ENCODE measurements at regions not wholly inside any gene's neighbourhood (a gene's known extent, or its start where the extent isn't known, plus 50 kb on each side); places are given as distances from the start of the nearest gene placed in this dataset.
"Not testable (repeated sequence)": the region's sequence is repeated elsewhere in the genome, so short reads cannot be mapped to it uniquely, and the experiment has no call there.

DNA sequence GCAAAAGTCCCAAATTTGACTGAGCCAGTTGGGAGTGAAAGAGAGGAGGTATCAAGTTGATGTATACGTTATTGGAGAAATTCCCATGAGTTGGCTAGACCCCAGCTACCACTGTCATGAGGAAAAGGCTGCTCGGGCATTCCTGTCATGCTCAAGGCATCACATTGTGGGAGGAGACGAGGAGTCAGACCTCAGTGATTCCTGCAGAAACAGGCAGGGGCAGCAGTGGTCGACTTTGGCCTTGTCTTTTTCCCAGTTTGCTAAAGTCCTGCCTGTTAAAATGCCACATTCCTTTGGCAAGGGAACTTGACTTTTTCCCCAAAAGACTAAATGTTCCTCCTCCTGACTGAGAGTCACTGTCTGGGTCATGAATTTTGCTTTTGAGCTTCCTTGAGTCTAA is 295.5 kb upstream of the HS3ST5 start:
- no peak for DNase-seq
- Histone ChIP-seq H3K4me2 (replicated peaks; ENCODE audit: extremely low read depth, low read length, poor library complexity, severe bottlenecking) (no peak overlapping the region), H4K20me1 (ENCODE audit: insufficient read depth, low read length) (no peaks in the 10 kb centered on the region), H3K27me3 (ENCODE audit: control insufficient read depth in 2 of 2, insufficient read depth in 2 of 2, low read length in 2 of 2) (no peaks in the 10 kb centered on the region), H3K9ac (ENCODE audit: insufficient read depth, low read length, poor library complexity, severe bottlenecking) (no peak overlapping the region), H3K4me1 (ENCODE audit: control insufficient read depth in 1 of 2, insufficient read depth in 2 of 2, low read length in 2 of 2) (no peaks in the 10 kb centered on the region), H3K79me2 (ENCODE audit: insufficient read depth, low read length) (no peaks in the 10 kb centered on the region), H2AFZ (ENCODE audit: insufficient read depth, low read depth, low read length, poor library complexity, severe bottlenecking) (no peak overlapping the region), H3K36me3 (replicated peaks in 1 of 2; ENCODE audit: control insufficient read depth in 1 of 2, insufficient read depth in 2 of 2, low read length in 2 of 2) (no peaks in the 10 kb centered on the region), H3K4me3 (replicated peaks in 1 of 3; ENCODE audit: low read depth in 2 of 3, low read length in 3 of 3) (no peak overlapping the region), H3K9me3 (replicated peaks in 1 of 2; ENCODE audit: control insufficient read depth in 1 of 2, insufficient read depth in 1 of 2, low read length in 2 of 2) (peaks cover 9 to 12% of the 10 kb centered on the region in 2 donors), H3K27ac (ENCODE audit: low read depth in 1 of 2, low read length in 2 of 2) (no peak overlapping the region)
- no peaks in the 10 kb centered on the region for H3K4me1 Mint-ChIP-seq
- WGBS (ENCODE audit: insufficient coverage): 67% methylated on average over 4 of the region's 4 CpGs
- TF ChIP-seq, protein P1, sequence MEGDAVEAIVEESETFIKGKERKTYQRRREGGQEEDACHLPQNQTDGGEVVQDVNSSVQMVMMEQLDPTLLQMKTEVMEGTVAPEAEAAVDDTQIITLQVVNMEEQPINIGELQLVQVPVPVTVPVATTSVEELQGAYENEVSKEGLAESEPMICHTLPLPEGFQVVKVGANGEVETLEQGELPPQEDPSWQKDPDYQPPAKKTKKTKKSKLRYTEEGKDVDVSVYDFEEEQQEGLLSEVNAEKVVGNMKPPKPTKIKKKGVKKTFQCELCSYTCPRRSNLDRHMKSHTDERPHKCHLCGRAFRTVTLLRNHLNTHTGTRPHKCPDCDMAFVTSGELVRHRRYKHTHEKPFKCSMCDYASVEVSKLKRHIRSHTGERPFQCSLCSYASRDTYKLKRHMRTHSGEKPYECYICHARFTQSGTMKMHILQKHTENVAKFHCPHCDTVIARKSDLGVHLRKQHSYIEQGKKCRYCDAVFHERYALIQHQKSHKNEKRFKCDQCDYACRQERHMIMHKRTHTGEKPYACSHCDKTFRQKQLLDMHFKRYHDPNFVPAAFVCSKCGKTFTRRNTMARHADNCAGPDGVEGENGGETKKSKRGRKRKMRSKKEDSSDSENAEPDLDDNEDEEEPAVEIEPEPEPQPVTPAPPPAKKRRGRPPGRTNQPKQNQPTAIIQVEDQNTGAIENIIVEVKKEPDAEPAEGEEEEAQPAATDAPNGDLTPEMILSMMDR (IDR thresholded peaks at IDR 0.05): no peak
- no peak overlapping the region for H3K27ac Mint-ChIP-seq
- intact Hi-C loops (cut with micrococcal nuclease): no loop called here
- H3K27me3 Mint-ChIP-seq (ENCODE audit: low read depth in 3 of 3): no peaks in the 10 kb centered on the region
- no peak overlapping the region for H3K4me3 Mint-ChIP-seq
- H3K36me3 Mint-ChIP-seq: no peaks in the 10 kb centered on the region
- H3K9me3 Mint-ChIP-seq: peaks cover 0 to 6% (median 3%) of the 10 kb centered on the region in 7 donors

GRCh38 chr6:114634016-114634415 is 291.2 kb upstream of the HS3ST5 start:
- Histone ChIP-seq H3K9me3 (replicated peaks in 1 of 2; ENCODE audit: control insufficient read depth in 1 of 2, insufficient read depth in 1 of 2, low read length in 2 of 2) (peaks cover 7 to 12% of the 10 kb centered on the region in 2 donors), H4K20me1 (ENCODE audit: insufficient read depth, low read length) (no peaks in the 10 kb centered on the region), H3K36me3 (replicated peaks in 1 of 2; ENCODE audit: control insufficient read depth in 1 of 2, insufficient read depth in 2 of 2, low read length in 2 of 2) (no peaks in the 10 kb centered on the region), H3K4me2 (replicated peaks; ENCODE audit: extremely low read depth, low read length, poor library complexity, severe bottlenecking) (no peak overlapping the region), H3K9ac (ENCODE audit: insufficient read depth, low read length, poor library complexity, severe bottlenecking) (no peak overlapping the region), H3K27me3 (ENCODE audit: control insufficient read depth in 2 of 2, insufficient read depth in 2 of 2, low read length in 2 of 2) (no peaks in the 10 kb centered on the region), H3K4me3 (replicated peaks in 1 of 3; ENCODE audit: low read depth in 2 of 3, low read length in 3 of 3) (no peak overlapping the region), H3K79me2 (ENCODE audit: insufficient read depth, low read length) (no peaks in the 10 kb centered on the region), H3K4me1 (ENCODE audit: control insufficient read depth in 1 of 2, insufficient read depth in 2 of 2, low read length in 2 of 2) (no peaks in the 10 kb centered on the region), H2AFZ (ENCODE audit: insufficient read depth, low read depth, low read length, poor library complexity, severe bottlenecking) (no peak overlapping the region), H3K27ac (ENCODE audit: low read depth in 1 of 2, low read length in 2 of 2) (no peak overlapping the region)
- Mint-ChIP-seq H3K4me3 (no peak overlapping the region), H3K27ac (no peak overlapping the region), H3K27me3 (ENCODE audit: low read depth in 3 of 3) (no peaks in the 10 kb centered on the region), H3K4me1 (no peaks in the 10 kb centered on the region), H3K36me3 (no peaks in the 10 kb centered on the region), H3K9me3 (peaks cover 0 to 8% (median 5%) of the 10 kb centered on the region in 7 donors)
- TF ChIP-seq, protein P1 (IDR thresholded peaks at IDR 0.05): no peak
- no peak for DNase-seq
- intact Hi-C loops (cut with micrococcal nuclease): no loop called here

GRCh38 chr6:114626226-114626625 is 283.4 kb upstream of the HS3ST5 start:
- H3K27me3 Mint-ChIP-seq (ENCODE audit: low read depth in 3 of 3); H3K27ac ChIP-seq (ENCODE audit: low read depth in 1 of 2, low read length in 2 of 2); H3K4me2 ChIP-seq (replicated peaks; ENCODE audit: extremely low read depth, low read length, poor library complexity, severe bottlenecking); intact Hi-C loops (cut with micrococcal nuclease); H3K4me1 Mint-ChIP-seq; H3K4me3 ChIP-seq (replicated peaks in 1 of 3; ENCODE audit: low read depth in 2 of 3, low read length in 3 of 3); H3K9ac ChIP-seq (ENCODE audit: insufficient read depth, low read length, poor library complexity, severe bottlenecking); H3K27ac Mint-ChIP-seq; DNase-seq; H3K36me3 Mint-ChIP-seq; H3K9me3 ChIP-seq (replicated peaks in 1 of 2; ENCODE audit: control insufficient read depth in 1 of 2, insufficient read depth in 1 of 2, low read length in 2 of 2); H3K4me3 Mint-ChIP-seq; H4K20me1 ChIP-seq (ENCODE audit: insufficient read depth, low read length); H3K79me2 ChIP-seq (ENCODE audit: insufficient read depth, low read length); H3K36me3 ChIP-seq (replicated peaks in 1 of 2; ENCODE audit: control insufficient read depth in 1 of 2, insufficient read depth in 2 of 2, low read length in 2 of 2); H3K27me3 ChIP-seq (ENCODE audit: control insufficient read depth in 2 of 2, insufficient read depth in 2 of 2, low read length in 2 of 2); H3K4me1 ChIP-seq (ENCODE audit: control insufficient read depth in 1 of 2, insufficient read depth in 2 of 2, low read length in 2 of 2); H2AFZ ChIP-seq (ENCODE audit: insufficient read depth, low read depth, low read length, poor library complexity, severe bottlenecking): not testable (repeated sequence)
- no CpG with 5 or more reads among the region's 1 CpG for WGBS (ENCODE audit: insufficient coverage)
- H3K9me3 Mint-ChIP-seq: peaks cover 1 to 13% (median 2%) of the 10 kb centered on the region in 7 donors
